ENCODE measurements at regions not wholly inside any gene's neighbourhood (a gene's known extent, or its start where the extent isn't known, plus 50 kb on each side); places are given as distances from the start of the nearest gene placed in this dataset.

DNA sequence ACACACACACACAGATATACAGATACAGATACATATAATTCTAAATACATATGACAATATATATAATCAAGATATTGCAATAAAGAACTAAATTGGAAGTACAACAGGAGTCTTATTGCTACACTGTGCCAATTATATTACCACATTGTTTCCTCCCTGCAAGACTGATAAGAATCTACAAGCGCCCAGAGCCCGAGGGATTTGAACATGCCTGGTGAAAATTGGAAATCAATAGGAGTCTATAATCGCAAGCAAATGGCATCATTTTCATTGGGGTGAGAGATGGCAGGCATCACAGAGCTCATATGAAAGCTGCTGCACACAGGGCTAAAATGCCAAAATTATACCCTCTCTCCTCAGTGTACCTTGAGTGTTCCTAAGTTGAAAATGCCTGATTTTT is 152.9 kb upstream of the PTBP2 start:
- no peak overlapping the region for H3K4me3 ChIP-seq
- DNase-seq, result no peak
- no peaks in the 10 kb centered on the region for H3K36me3 ChIP-seq
- H3K27ac ChIP-seq, result no peak overlapping the region
- in situ Hi-C loops (cut with MboI; ENCODE audit: low pct_ligation_motif_present in 1 of 4, low pct_unique_long_range_greater_than_20kb in 1 of 4, low sequenced_read_pairs in 3 of 4) (no loop called here), intact Hi-C loops (cut with DNase I; ENCODE audit: low total_unique reads) (no loop called here)
- H3K4me1 ChIP-seq, result no peaks in the 10 kb centered on the region
- H3K27me3 ChIP-seq, result no peaks in the 10 kb centered on the region
- TF ChIP-seq, protein P1, sequence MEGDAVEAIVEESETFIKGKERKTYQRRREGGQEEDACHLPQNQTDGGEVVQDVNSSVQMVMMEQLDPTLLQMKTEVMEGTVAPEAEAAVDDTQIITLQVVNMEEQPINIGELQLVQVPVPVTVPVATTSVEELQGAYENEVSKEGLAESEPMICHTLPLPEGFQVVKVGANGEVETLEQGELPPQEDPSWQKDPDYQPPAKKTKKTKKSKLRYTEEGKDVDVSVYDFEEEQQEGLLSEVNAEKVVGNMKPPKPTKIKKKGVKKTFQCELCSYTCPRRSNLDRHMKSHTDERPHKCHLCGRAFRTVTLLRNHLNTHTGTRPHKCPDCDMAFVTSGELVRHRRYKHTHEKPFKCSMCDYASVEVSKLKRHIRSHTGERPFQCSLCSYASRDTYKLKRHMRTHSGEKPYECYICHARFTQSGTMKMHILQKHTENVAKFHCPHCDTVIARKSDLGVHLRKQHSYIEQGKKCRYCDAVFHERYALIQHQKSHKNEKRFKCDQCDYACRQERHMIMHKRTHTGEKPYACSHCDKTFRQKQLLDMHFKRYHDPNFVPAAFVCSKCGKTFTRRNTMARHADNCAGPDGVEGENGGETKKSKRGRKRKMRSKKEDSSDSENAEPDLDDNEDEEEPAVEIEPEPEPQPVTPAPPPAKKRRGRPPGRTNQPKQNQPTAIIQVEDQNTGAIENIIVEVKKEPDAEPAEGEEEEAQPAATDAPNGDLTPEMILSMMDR (IDR thresholded peaks at IDR 0.05), result no peak
- no peak for TF ChIP-seq POLR2A (IDR thresholded peaks at IDR 0.05)
- H3K9me3 ChIP-seq, result no peaks in the 10 kb centered on the region
- WGBS, 2 donors (ENCODE audit: low coverage in 1 of 2), result 54 to 69% methylated on average over 2 to 3 of the region's 3 CpGs

DNA sequence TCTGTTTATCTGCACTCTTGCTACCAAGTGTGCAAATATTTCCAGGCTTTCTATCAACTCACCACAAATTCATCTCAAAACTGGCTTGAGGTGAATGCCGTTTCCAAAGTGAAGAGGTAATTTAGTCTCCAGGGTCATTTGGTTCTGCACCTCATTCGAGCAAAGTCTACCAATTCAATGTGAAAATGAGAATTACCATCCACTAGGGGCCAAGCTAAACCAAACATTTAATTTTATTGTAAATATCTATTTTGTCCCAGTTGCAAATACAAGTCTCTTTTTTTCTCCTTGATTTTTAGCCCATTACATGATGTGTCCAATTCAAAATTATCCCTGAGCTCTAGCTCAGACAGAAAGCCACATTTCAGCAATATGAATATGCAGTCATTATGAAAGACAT is 152.3 kb upstream of the PTBP2 start:
- in situ Hi-C loops (cut with MboI; ENCODE audit: low pct_ligation_motif_present in 1 of 4, low pct_unique_long_range_greater_than_20kb in 1 of 4, low sequenced_read_pairs in 3 of 4) (no loop called here), intact Hi-C loops (cut with DNase I; ENCODE audit: low total_unique reads) (no loop called here)
- Histone ChIP-seq H3K27me3 (no peaks in the 10 kb centered on the region), H3K27ac (no peak overlapping the region), H3K4me3 (no peak overlapping the region), H3K4me1 (no peaks in the 10 kb centered on the region), H3K36me3 (no peaks in the 10 kb centered on the region), H3K9me3 (no peaks in the 10 kb centered on the region)
- no peak for DNase-seq
- TF ChIP-seq, protein P1 (IDR thresholded peaks at IDR 0.05), result no peak
- no peak for TF ChIP-seq EP300 (IDR thresholded peaks at IDR 0.05; ENCODE audit: low read depth)
- TF ChIP-seq POLR2A (IDR thresholded peaks at IDR 0.05), result no peak
- no peak for TF ChIP-seq POLR2AphosphoS5 (IDR thresholded peaks at IDR 0.05)
- WGBS, 2 donors (ENCODE audit: low coverage in 1 of 2), result 52 to 78% methylated on average over 2 of the region's 2 CpGs

DNA sequence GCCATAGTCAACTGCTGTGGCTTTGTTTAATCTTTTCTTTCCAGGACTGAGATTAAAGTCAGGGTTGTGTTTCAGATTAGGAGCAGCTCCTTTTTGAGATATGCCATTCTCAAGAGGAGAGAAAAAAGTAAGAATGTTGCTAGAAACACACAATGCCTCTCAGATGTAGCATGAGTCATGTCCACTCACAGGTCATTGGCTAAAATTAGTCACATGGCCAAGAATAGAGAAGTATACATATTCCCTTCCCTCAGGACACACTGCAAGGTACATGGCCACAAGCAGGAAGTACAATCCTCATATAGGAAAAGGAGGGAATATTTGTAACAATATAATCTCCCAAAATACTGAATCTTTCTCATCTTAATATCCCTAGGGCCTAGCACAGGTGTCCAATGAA is 141.9 kb upstream of the PTBP2 start:
- DNase-seq, result no peak
- H3K9me3 ChIP-seq, result no peaks in the 10 kb centered on the region
- H3K27ac ChIP-seq, result no peak overlapping the region
- in situ Hi-C loops (cut with MboI; ENCODE audit: low pct_ligation_motif_present in 1 of 4, low pct_unique_long_range_greater_than_20kb in 1 of 4, low sequenced_read_pairs in 3 of 4) (no loop called here), intact Hi-C loops (cut with DNase I; ENCODE audit: low total_unique reads) (no loop called here)
- no peak overlapping the region for H3K4me3 ChIP-seq
- TF ChIP-seq, protein P1 (IDR thresholded peaks at IDR 0.05), result no peak
- TF ChIP-seq POLR2AphosphoS5 (IDR thresholded peaks at IDR 0.05) (no peak), EP300 (IDR thresholded peaks at IDR 0.05; ENCODE audit: low read depth) (no peak), POLR2A (IDR thresholded peaks at IDR 0.05) (no peak)
- H3K27me3 ChIP-seq, result no peaks in the 10 kb centered on the region
- H3K4me1 ChIP-seq, result no peaks in the 10 kb centered on the region
- no peaks in the 10 kb centered on the region for H3K36me3 ChIP-seq

DNA sequence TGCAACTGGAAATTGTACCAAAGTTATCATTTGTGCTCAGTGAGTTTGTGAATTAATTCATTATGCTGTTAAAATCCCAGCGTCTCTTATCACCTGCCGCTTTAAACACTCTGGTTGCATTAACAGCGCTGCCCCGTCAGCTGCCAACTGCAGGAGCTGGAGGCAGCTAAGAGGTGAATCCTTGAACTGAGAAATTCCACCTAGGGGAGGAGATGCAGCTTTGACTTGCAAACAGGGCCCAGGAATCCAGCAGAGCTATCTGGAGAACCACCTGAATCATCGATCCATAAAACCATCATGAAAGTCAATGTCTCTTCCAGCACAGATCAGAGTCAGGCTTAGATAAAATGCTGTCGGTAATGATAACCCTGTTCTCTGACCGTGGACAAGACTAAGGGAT is 140.7 kb upstream of the PTBP2 start:
- no peak overlapping the region for H3K4me3 ChIP-seq
- no peaks in the 10 kb centered on the region for H3K9me3 ChIP-seq
- intact Hi-C loops (cut with DNase I; ENCODE audit: low total_unique reads) (no loop called here), in situ Hi-C loops (cut with MboI; ENCODE audit: low pct_ligation_motif_present in 1 of 4, low pct_unique_long_range_greater_than_20kb in 1 of 4, low sequenced_read_pairs in 3 of 4) (no loop called here)
- TF ChIP-seq, protein P1 (IDR thresholded peaks at IDR 0.05), result no peak
- TF ChIP-seq POLR2A (IDR thresholded peaks at IDR 0.05), result no peak
- TF ChIP-seq POLR2AphosphoS5 (IDR thresholded peaks at IDR 0.05), result no peak
- TF ChIP-seq EP300 (IDR thresholded peaks at IDR 0.05; ENCODE audit: low read depth), result no peak
- H3K4me1 ChIP-seq, result no peaks in the 10 kb centered on the region
- H3K36me3 ChIP-seq, result no peaks in the 10 kb centered on the region
- no peaks in the 10 kb centered on the region for H3K27me3 ChIP-seq
- no peak for DNase-seq
- H3K27ac ChIP-seq, result no peak overlapping the region
- 52 to 65% methylated on average over 2 to 7 of the region's 7 CpGs for WGBS, 2 donors (ENCODE audit: low coverage in 1 of 2)
